Trophoblast cell (in vitro differentiated cells and primary cell): ENCODE measurements at regions not wholly inside any gene's neighbourhood (a gene's known extent, or its start where the extent isn't known, plus 50 kb on each side); places are given as distances from the start of the nearest gene placed in this dataset.

ENCODE experiments used
- DNase-seq, 2 donors: peaks; one replicate each; pipeline ENCODE4 v3.0.0-alpha.2; 2016
- H2AFZ ChIP-seq: 2 replicates; pipeline ENCODE4 v1.6.1; 2013; ENCODE audit warnings: low read length, moderate library complexity, mild to moderate bottlenecking; ENCODE audit not compliant: insufficient read depth, poor library complexity
- H2AK5ac ChIP-seq: 2 replicates; pipeline ENCODE4 v1.6.1; 2013; ENCODE audit warnings: mild to moderate bottlenecking, low read length
- H2BK120ac ChIP-seq: 2 replicates; pipeline ENCODE4 v1.6.1; 2013; ENCODE audit warnings: low read length, mild to moderate bottlenecking, moderate library complexity; ENCODE audit not compliant: insufficient read depth, poor library complexity
- H2BK12ac ChIP-seq: 2 replicates; pipeline ENCODE4 v1.6.1; 2013; ENCODE audit warnings: mild to moderate bottlenecking, low read length, moderate library complexity
- H2BK5ac ChIP-seq: 2 replicates; pipeline ENCODE4 v1.6.1; 2013; ENCODE audit warnings: low read length, low read depth, moderate library complexity, mild to moderate bottlenecking; ENCODE audit not compliant: poor library complexity
- H3K14ac ChIP-seq: 2 replicates; pipeline ENCODE4 v1.6.1; 2013; ENCODE audit warnings: mild to moderate bottlenecking, low read length
- H3K18ac ChIP-seq: 2 replicates; pipeline ENCODE4 v1.6.1; 2013; ENCODE audit warnings: mild to moderate bottlenecking, low read length
- H3K23ac ChIP-seq: 2 replicates; pipeline ENCODE4 v1.6.1; 2013; ENCODE audit warnings: low read length
- H3K27ac ChIP-seq: 2 replicates; pipeline ENCODE4 v1.5.1; 2013; ENCODE audit warnings: low read depth, mild to moderate bottlenecking, inconsistent platforms, low read length, moderate library complexity
- H3K27me3 ChIP-seq: 2 replicates; pipeline ENCODE4 v1.6.1; 2013; ENCODE audit warnings: inconsistent platforms, mild to moderate bottlenecking, low read length, moderate library complexity; ENCODE audit not compliant: insufficient read depth
- H3K36me3 ChIP-seq, 2 experiments: 1 replicate in 1 of 2; 2 replicates in 1 of 2; pipeline ENCODE4 v1.6.1; 2013; ENCODE audit warnings: low read length in 2 of 2, mild to moderate bottlenecking in 2 of 2, moderate library complexity in 1 of 2; ENCODE audit not compliant: insufficient read depth in 2 of 2, control insufficient read depth in 1 of 2
- H3K4ac ChIP-seq: 2 replicates; pipeline ENCODE4 v1.6.1; 2013; ENCODE audit warnings: low read depth, mild to moderate bottlenecking, low read length, moderate library complexity
- H3K4me1 ChIP-seq, 2 experiments: 1 replicate in 1 of 2; 2 replicates in 1 of 2; pipeline ENCODE4 v1.6.1; 2013; ENCODE audit warnings: low read length in 2 of 2, mild to moderate bottlenecking in 2 of 2, moderate library complexity in 1 of 2; ENCODE audit not compliant: insufficient read depth in 2 of 2, control insufficient read depth in 1 of 2
- H3K4me2 ChIP-seq: 2 replicates; pipeline ENCODE4 v1.6.1; 2013; ENCODE audit warnings: inconsistent platforms, mild to moderate bottlenecking, low read length, moderate library complexity
- H3K4me3 ChIP-seq: 2 replicates; pipeline ENCODE4 v1.5.1; 2013; ENCODE audit warnings: mild to moderate bottlenecking, low read depth, low read length, inconsistent platforms
- H3K79me1 ChIP-seq: one replicate; pipeline ENCODE4 v1.6.1; 2013; ENCODE audit warnings: low read length
- H3K79me2 ChIP-seq: 2 replicates; pipeline ENCODE4 v1.6.1; 2013; ENCODE audit warnings: low read length, mild to moderate bottlenecking; ENCODE audit not compliant: control insufficient read depth, insufficient read depth, poor library complexity
- H3K9ac ChIP-seq: 2 replicates; pipeline ENCODE4 v1.6.1; 2013; ENCODE audit warnings: mild to moderate bottlenecking, low read length
- H3K9me3 ChIP-seq: 2 replicates; pipeline ENCODE4 v1.6.1; 2013; ENCODE audit warnings: low read depth, mild to moderate bottlenecking, control low read depth, inconsistent platforms, low read length; ENCODE audit not compliant: insufficient read depth
- H4K12ac ChIP-seq: 2 replicates; pipeline ENCODE4 v1.6.1; 2013; ENCODE audit warnings: low read depth, mild to moderate bottlenecking, low read length, moderate library complexity
- H4K8ac ChIP-seq: 2 replicates; pipeline ENCODE4 v1.6.1; 2013; ENCODE audit warnings: low read depth, mild to moderate bottlenecking, low read length, moderate library complexity
- H4K91ac ChIP-seq: one replicate; pipeline ENCODE4 v1.6.1; 2013; ENCODE audit warnings: low read depth, mild to moderate bottlenecking, low read length, moderate library complexity
- WGBS: extraction: QIAGEN DNeasy Blood & Tissue Kit; methylation state at CpG from one replicate; pipeline ENCODE4 v1.1.7; 2013; ENCODE audit warnings: missing lambda C conversion rate; ENCODE audit not compliant: insufficient read length, insufficient coverage; ENCODE audit errors: extremely low coverage; 5-methylcytosine and 5-hydroxymethylcytosine counted together

GRCh38 chrY:7272556-7273195 is 361.1 kb upstream of the AMELY start:
- peak overlapping the region; percentile 24 for H3K14ac ChIP-seq
- H3K9me3 ChIP-seq, result no peaks in the 10 kb centered on the region
- H3K36me3 ChIP-seq, result peaks cover 0 to 1% of the 10 kb centered on the region in 2 experiments
- H4K12ac ChIP-seq, result no peak overlapping the region
- DNase-seq, result no peak
- WGBS, result no CpG with 5 or more reads among the region's 24 CpGs
- peaks cover 13% of the 10 kb centered on the region for H3K79me1 ChIP-seq
- peak overlapping the region; percentile 55 for H3K4ac ChIP-seq
- no peak overlapping the region for H2AK5ac ChIP-seq
- H3K4me3 ChIP-seq, result no peak overlapping the region
- H2AFZ ChIP-seq, result peak overlapping the region; percentile 78
- H4K91ac ChIP-seq, result peak overlapping the region; percentile 90
- peaks cover 6% of the 10 kb centered on the region in 2 experiments for H3K4me1 ChIP-seq
- H4K8ac ChIP-seq, result peak overlapping the region; percentile 84
- H3K9ac ChIP-seq, result no peak overlapping the region
- peak overlapping the region; percentile 80 for H2BK120ac ChIP-seq
- H3K27ac ChIP-seq, result no peak overlapping the region
- peak overlapping the region; percentile 82 for H3K18ac ChIP-seq
- H2BK5ac ChIP-seq, result peak overlapping the region; percentile 56
- peak overlapping the region; percentile 49 for H2BK12ac ChIP-seq
- no peak overlapping the region for H3K23ac ChIP-seq
- H3K27me3 ChIP-seq, result no peaks in the 10 kb centered on the region
- peak overlapping the region; percentile 42 for H3K4me2 ChIP-seq
- H3K79me2 ChIP-seq, result peaks cover 10% of the 10 kb centered on the region

DNA sequence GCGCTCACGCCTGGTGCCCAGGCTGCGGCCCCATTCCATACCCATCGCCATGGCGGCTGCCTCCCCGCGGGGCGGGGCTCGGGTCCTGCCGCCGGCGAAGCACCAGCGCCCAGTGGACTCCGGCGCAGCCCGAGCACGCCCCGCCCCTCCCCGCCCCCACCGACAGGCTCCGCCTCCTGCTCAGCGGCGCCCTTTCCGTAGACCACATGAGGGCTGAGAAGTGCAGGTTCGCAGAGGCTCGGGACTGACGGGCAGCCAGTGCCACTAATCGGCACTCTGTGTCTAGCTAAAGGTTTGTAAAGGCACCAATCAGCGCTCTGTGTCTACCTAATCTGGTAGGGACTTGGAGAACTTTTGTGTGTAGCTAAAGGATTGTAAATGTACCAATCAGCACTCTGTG is 352.2 kb upstream of the AMELY start:
- no peak overlapping the region for H2BK120ac ChIP-seq
- H2AK5ac ChIP-seq, result no peak overlapping the region
- no peaks in the 10 kb centered on the region for H3K79me2 ChIP-seq
- H3K18ac ChIP-seq, result no peak overlapping the region
- H3K4me3 ChIP-seq, result no peak overlapping the region
- H3K4me1 ChIP-seq, result no peaks in the 10 kb centered on the region
- no peak overlapping the region for H4K91ac ChIP-seq
- no peak overlapping the region for H3K9ac ChIP-seq
- no peaks in the 10 kb centered on the region for H3K79me1 ChIP-seq
- H3K14ac ChIP-seq, result no peak overlapping the region
- no peak overlapping the region for H2BK12ac ChIP-seq
- no peak overlapping the region for H3K4me2 ChIP-seq
- H2AFZ ChIP-seq, result no peak overlapping the region
- no peak overlapping the region for H4K8ac ChIP-seq
- no peak overlapping the region for H3K4ac ChIP-seq
- no peak overlapping the region for H2BK5ac ChIP-seq
- no peaks in the 10 kb centered on the region for H3K9me3 ChIP-seq
- no CpG with 5 or more reads among the region's 29 CpGs for WGBS
- peak in 1 of 2 donors; percentile 49 for DNase-seq
- no peak overlapping the region for H3K27ac ChIP-seq
- H3K36me3 ChIP-seq, result no peaks in the 10 kb centered on the region
- H3K27me3 ChIP-seq, result no peaks in the 10 kb centered on the region
- no peak overlapping the region for H4K12ac ChIP-seq
- H3K23ac ChIP-seq, result no peak overlapping the region

GRCh38 chrY:7262531-7262930 is 351.0 kb upstream of the AMELY start:
- Histone ChIP-seq H3K23ac (no peak overlapping the region), H3K4me1 (no peaks in the 10 kb centered on the region), H2AK5ac (no peak overlapping the region), H3K4ac (no peak overlapping the region), H2BK12ac (no peak overlapping the region), H3K36me3 (no peaks in the 10 kb centered on the region), H3K27me3 (no peaks in the 10 kb centered on the region), H3K4me2 (no peak overlapping the region), H4K91ac (no peak overlapping the region), H4K12ac (no peak overlapping the region), H3K79me2 (no peaks in the 10 kb centered on the region), H3K14ac (no peak overlapping the region), H3K27ac (no peak overlapping the region), H2AFZ (no peak overlapping the region), H3K9ac (no peak overlapping the region), H3K4me3 (no peak overlapping the region), H3K18ac (no peak overlapping the region), H3K9me3 (no peaks in the 10 kb centered on the region), H2BK5ac (no peak overlapping the region), H4K8ac (no peak overlapping the region), H2BK120ac (no peak overlapping the region), H3K79me1 (no peaks in the 10 kb centered on the region)
- WGBS, result no CpG with 5 or more reads among the region's 4 CpGs
- DNase-seq, result no peak

DNA sequence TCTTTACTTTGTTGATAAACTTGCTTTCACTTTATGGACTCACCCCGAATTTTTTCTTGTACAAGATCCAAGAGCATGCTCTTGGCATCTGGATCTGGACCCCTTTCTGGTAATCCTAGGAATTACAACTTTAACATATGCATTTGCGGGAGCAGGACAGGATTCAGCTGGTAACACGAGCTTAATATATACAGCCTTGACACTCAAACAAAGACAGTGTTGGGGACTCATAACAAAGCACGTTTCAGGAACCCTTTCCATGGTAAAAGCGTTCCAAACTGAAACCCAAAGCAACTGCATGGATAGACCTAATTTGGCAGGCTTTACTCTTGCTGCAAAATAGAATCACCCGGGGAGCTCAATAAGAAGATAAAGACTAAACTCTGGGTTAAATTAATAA is 349.7 kb upstream of the AMELY start:
- H3K4me3 ChIP-seq, result no peak overlapping the region
- no peak overlapping the region for H3K4ac ChIP-seq
- H2BK120ac ChIP-seq, result no peak overlapping the region
- no peaks in the 10 kb centered on the region for H3K79me2 ChIP-seq
- no peak overlapping the region for H2BK12ac ChIP-seq
- no peak for DNase-seq
- no peak overlapping the region for H4K91ac ChIP-seq
- no peak overlapping the region for H3K18ac ChIP-seq
- H3K9me3 ChIP-seq, result no peaks in the 10 kb centered on the region
- no CpG with 5 or more reads among the region's 6 CpGs for WGBS
- no peak overlapping the region for H4K8ac ChIP-seq
- no peaks in the 10 kb centered on the region for H3K36me3 ChIP-seq
- no peak overlapping the region for H3K9ac ChIP-seq
- H2BK5ac ChIP-seq, result no peak overlapping the region
- H3K27me3 ChIP-seq, result no peaks in the 10 kb centered on the region
- no peak overlapping the region for H3K27ac ChIP-seq
- no peak overlapping the region for H3K4me2 ChIP-seq
- H4K12ac ChIP-seq, result no peak overlapping the region
- H3K79me1 ChIP-seq, result no peaks in the 10 kb centered on the region
- no peak overlapping the region for H2AK5ac ChIP-seq
- no peak overlapping the region for H3K14ac ChIP-seq
- no peak overlapping the region for H3K23ac ChIP-seq
- H3K4me1 ChIP-seq, result no peaks in the 10 kb centered on the region
- no peak overlapping the region for H2AFZ ChIP-seq
